Lower lobe of right lung (tissue), 2 donors: ENCODE measurements at regions not wholly inside any gene's neighbourhood (a gene's known extent, or its start where the extent isn't known, plus 50 kb on each side); places are given as distances from the start of the nearest gene placed in this dataset.
A peak's percentile ranks its signal among the peaks of the same experiment; 100 is the strongest.

Source experiments
- ATAC-seq, 2 donors: fragments of 200-7000 bp; cut with Tn5 transposase; one replicate each; pipeline ENCODE4 v1.9.1; 2020 to 2022; ENCODE audit warnings: mild to moderate bottlenecking in 2 of 2, moderate library complexity in 2 of 2
- DNase-seq: peaks from one replicate; pipeline ENCODE4 v3.0.0-alpha.2; 2020
- H3K27ac ChIP-seq: fragments of 200-600 bp; one replicate; pipeline ENCODE4 v1.8.0; 2022
- H3K27me3 ChIP-seq: fragments of 200-600 bp; one replicate; pipeline ENCODE4 v1.8.0; 2022; ENCODE audit warnings: low read depth
- H3K36me3 ChIP-seq: fragments of 200-600 bp; one replicate; pipeline ENCODE4 v1.8.0; 2022; ENCODE audit warnings: mild to moderate bottlenecking
- H3K4me1 ChIP-seq: fragments of 200-600 bp; one replicate; pipeline ENCODE4 v1.8.0; 2022
- H3K4me3 ChIP-seq: fragments of 200-600 bp; one replicate; pipeline ENCODE4 v1.8.0; 2022; ENCODE audit warnings: mild to moderate bottlenecking
- H3K9me3 ChIP-seq: fragments of 200-600 bp; one replicate; pipeline ENCODE4 v1.8.0; 2022
- intact Hi-C: fragments of 100-400 bp; cut with DNase I; formaldehyde crosslinking; loops from one replicate; pipeline ENCODE4 v1.11.0; 2022
- TF ChIP-seq, protein P1 (sequence below): fragments of 200-600 bp; IDR thresholded peaks from one replicate; pipeline ENCODE4 v1.8.0; 2022; ENCODE audit warnings: antibody characterized with exemption, mild to moderate bottlenecking
- donor health status: DM: no; HTN: yes; CAD: no; lungs with severe emphysema.

DNA sequence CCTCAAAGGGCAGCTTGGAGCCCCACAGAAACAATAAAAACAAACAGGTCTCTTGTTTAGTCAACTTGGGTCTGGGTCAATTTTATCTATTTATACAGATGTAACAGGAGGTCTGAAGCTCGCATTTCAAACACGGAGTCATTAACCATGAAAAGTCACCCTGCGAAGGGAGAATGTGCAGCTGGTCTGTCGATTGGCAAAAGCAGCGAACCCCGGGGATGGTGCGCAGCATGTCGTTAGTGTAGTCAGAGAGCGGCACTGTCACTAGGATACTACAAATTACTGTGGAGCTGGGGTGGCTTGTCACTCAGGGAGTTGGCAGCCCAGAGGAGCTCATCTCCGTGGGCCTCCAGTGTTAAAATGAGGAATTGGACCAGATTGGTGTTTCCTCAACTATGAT lies 190.4 kb upstream of the ARG1 start:
- H3K4me1 ChIP-seq: no peaks in the 10 kb centered on the region
- intact Hi-C loops: no loop called here

DNA sequence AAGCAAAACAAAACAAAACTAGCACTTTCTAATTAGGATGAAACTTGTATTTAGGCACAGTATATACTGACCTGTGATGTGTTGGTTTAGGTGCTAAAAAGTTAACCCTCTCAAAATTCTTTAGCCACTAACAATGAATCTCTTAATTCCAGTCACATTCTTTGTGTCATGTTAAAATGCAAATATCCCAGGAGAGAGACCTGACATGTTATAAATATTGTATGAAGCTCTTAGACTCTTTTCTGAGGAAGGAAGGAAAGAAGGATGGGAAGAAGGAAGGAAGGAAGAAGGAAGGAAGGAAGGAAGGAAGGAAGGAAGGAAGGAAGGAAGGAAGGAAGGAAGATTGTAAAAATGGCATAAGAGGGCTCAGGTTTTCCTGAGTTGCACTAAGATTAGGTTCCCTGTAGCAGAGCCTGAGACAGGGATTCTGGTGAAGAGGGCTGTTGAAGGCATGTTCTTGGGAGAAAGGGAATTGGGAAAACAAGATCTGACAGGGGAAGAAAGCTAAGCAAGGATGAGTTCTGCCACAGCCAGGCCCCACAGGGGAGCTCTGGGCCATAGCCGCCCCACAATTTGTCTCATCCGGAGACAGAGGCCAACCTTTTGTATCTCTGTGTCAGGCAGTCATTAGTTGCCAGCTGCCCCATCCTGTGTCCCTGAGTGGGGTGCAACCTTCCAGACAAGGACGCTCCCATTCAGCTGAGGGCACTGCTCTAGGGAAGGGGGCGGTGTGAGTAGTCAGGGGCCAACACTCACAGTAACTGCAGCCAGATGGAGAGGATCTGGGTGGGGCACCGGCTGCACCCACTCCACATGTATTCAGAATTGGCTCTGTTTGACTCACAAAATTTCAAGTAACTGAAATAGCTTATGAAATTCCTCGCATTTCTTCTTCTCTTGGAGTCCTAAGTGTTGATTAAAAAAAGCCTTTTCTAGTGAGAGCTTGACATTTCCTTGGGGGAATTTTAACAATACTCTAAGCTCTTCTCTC lies 189.3 kb upstream of the ARG1 start:
- Histone ChIP-seq H3K36me3 (no peaks in the 10 kb centered on the region), H3K4me1 (no peaks in the 10 kb centered on the region), H3K9me3 (no peaks in the 10 kb centered on the region), H3K4me3 (no peak overlapping the region), H3K27me3 (no peaks in the 10 kb centered on the region), H3K27ac (no peak overlapping the region)
- TF ChIP-seq, protein P1, sequence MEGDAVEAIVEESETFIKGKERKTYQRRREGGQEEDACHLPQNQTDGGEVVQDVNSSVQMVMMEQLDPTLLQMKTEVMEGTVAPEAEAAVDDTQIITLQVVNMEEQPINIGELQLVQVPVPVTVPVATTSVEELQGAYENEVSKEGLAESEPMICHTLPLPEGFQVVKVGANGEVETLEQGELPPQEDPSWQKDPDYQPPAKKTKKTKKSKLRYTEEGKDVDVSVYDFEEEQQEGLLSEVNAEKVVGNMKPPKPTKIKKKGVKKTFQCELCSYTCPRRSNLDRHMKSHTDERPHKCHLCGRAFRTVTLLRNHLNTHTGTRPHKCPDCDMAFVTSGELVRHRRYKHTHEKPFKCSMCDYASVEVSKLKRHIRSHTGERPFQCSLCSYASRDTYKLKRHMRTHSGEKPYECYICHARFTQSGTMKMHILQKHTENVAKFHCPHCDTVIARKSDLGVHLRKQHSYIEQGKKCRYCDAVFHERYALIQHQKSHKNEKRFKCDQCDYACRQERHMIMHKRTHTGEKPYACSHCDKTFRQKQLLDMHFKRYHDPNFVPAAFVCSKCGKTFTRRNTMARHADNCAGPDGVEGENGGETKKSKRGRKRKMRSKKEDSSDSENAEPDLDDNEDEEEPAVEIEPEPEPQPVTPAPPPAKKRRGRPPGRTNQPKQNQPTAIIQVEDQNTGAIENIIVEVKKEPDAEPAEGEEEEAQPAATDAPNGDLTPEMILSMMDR: no peak
- ATAC-seq (peak; percentile 40 to 47), DNase-seq (no peak)
- intact Hi-C loops: no loop called here

More for the DNA sequence above, 190.4 kb upstream of the ARG1 start:
- ATAC-seq (no peak), DNase-seq (no peak)
- no peaks in the 10 kb centered on the region for H3K9me3 ChIP-seq
- H3K36me3 ChIP-seq: no peaks in the 10 kb centered on the region
- H3K4me3 ChIP-seq: no peak overlapping the region
- H3K27me3 ChIP-seq: no peaks in the 10 kb centered on the region
- H3K27ac ChIP-seq: no peak overlapping the region
- TF ChIP-seq, protein P1: no peak

DNA sequence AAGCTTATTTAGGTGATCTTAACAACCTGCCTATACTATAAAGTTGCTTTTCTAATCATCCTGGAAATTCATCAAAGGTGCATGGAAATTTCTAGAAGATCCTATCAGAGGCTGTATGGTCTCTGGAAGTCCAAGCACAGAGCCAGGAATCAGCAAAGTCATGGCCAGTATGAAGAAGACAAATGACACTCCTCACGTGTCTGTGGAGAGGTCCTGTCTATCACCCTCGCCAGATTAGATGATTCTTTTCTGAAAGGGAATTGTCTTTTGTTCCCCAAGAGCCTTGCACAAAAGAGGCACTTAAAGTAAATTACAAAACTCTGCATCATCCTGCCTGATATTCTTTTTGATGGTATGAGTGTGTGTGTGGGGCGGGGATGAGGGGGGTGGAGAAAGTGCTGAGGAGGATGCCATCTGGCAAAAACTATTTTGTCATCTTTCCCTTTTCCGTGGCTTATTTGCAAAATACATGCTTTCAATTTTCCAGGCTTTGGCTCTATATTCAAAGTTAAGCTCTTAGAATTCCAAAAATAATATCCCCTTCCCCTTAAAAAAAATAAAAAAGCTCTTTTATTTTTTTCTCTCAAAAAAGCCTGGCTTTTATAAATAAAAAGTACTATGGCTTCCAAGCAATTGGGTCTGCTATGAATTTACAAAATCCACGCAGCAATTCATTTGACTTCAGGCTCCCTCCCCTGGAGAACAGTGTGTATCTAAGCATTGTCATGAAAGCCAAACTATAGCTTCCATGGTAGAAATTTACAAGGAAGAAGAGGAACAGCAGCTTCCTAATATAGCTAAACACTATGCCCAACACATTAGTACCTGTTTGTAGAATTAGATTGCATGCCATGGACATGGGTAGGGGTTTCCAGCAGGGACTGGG lies 185.2 kb upstream of the ARG1 start:
- ATAC-seq (no peak), DNase-seq (no peak)
- Histone ChIP-seq H3K27me3 (no peaks in the 10 kb centered on the region), H3K9me3 (no peaks in the 10 kb centered on the region), H3K4me1 (no peaks in the 10 kb centered on the region), H3K36me3 (no peaks in the 10 kb centered on the region), H3K4me3 (no peak overlapping the region), H3K27ac (no peak overlapping the region)
- intact Hi-C loops: no loop called here
- TF ChIP-seq, protein P1: no peak

DNA sequence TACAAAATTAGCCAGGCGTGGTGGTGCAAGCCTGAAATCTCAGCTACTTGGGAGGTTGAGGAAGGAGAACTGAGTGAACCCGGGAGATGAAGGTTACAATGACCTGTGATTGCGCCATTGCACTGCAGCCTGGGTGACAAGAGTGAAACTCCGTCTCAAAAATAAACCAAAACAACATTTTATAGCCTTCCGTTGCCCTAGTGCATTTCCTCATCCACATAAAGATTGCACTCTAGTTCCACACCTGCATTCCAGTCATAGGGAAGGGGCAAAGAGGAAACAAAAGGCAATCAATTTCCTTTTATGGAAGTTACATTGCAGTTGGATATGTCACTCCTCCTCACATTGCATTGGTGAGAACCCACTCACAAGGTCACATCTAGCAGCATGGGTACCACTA lies 182.7 kb upstream of the ARG1 start:
- Histone ChIP-seq H3K36me3 (no peaks in the 10 kb centered on the region), H3K27me3 (no peaks in the 10 kb centered on the region), H3K27ac (no peak overlapping the region), H3K4me3 (no peak overlapping the region), H3K9me3 (no peaks in the 10 kb centered on the region), H3K4me1 (no peaks in the 10 kb centered on the region)
- ATAC-seq (no peak), DNase-seq (no peak)
- intact Hi-C loops: no loop called here
- TF ChIP-seq, protein P1: no peak

DNA sequence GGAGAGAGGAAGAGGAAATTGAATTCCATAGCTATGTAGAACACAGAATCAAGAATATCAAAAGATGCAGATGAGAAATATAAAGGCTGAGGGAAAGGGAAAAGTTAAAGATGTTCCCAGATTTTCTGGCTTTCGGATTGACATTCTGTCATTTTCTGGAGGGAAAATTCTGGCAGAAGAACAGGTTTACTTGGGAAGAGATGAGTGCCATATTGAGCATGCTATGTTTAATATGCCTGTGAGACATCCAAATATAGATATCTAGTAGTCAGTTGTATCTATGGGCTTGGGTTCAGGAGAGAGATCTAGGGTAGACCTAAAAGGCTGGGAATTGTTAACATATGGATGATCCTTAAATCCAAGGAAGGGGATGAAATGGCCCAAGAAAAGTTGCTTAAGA lies 181.9 kb upstream of the ARG1 start:
- Histone ChIP-seq H3K9me3 (no peaks in the 10 kb centered on the region), H3K36me3 (no peaks in the 10 kb centered on the region), H3K4me3 (no peak overlapping the region), H3K4me1 (no peaks in the 10 kb centered on the region), H3K27ac (no peak overlapping the region), H3K27me3 (no peaks in the 10 kb centered on the region)
- intact Hi-C loops: no loop called here
- TF ChIP-seq, protein P1: no peak
- no peak for ATAC-seq
- no peak for DNase-seq
